Osteoblast (primary cell): ENCODE measurements at regions not wholly inside any gene's neighbourhood (a gene's known extent, or its start where the extent isn't known, plus 50 kb on each side); places are given as distances from the start of the nearest gene placed in this dataset.

ENCODE experiments used
- DNase-seq: peaks from one replicate; pipeline ENCODE4 v3.0.0; 2011; ENCODE audit warnings: low spot score, mixed read lengths; ENCODE audit not compliant: insufficient read length; ENCODE audit errors: missing footprints
- H2AFZ ChIP-seq: 2 replicates; pipeline ENCODE4 v1.6.0; 2011; ENCODE audit warnings: mild to moderate bottlenecking, low read length
- H3K27ac ChIP-seq: 2 replicates; pipeline ENCODE4 v1.5.1; 2011; ENCODE audit warnings: mild to moderate bottlenecking, low read depth, low read length, moderate library complexity
- H3K27me3 ChIP-seq: 2 replicates; pipeline ENCODE4 v1.6.0; 2012; ENCODE audit warnings: mild to moderate bottlenecking, control low read depth, inconsistent platforms, low read length, moderate library complexity; ENCODE audit not compliant: insufficient read depth
- H3K36me3 ChIP-seq: 2 replicates; pipeline ENCODE4 v1.5.1; 2011; ENCODE audit warnings: mild to moderate bottlenecking, low read length, control low read depth, moderate library complexity; ENCODE audit not compliant: insufficient read depth
- H3K4me1 ChIP-seq: 2 replicates; pipeline ENCODE4 v1.5.1; 2011; ENCODE audit warnings: mild to moderate bottlenecking, low read length, control low read depth, moderate library complexity; ENCODE audit not compliant: insufficient read depth
- H3K4me2 ChIP-seq: 2 replicates; pipeline ENCODE4 v1.6.0; 2011; ENCODE audit warnings: mild to moderate bottlenecking, low read length; ENCODE audit not compliant: insufficient read depth
- H3K4me3 ChIP-seq: fragments of 200-600 bp; sonication (generic); 3 replicates; pipeline ENCODE4 v1.5.1; 2012; ENCODE audit warnings: mild to moderate bottlenecking, low read length, inconsistent platforms; ENCODE audit not compliant: insufficient read depth
- H3K79me2 ChIP-seq: 2 replicates; pipeline ENCODE4 v1.6.0; 2012; ENCODE audit warnings: mild to moderate bottlenecking, low read length, control low read depth, inconsistent platforms; ENCODE audit not compliant: insufficient read depth
- H3K9me3 ChIP-seq: 2 replicates; pipeline ENCODE4 v1.5.1; 2011; ENCODE audit warnings: low read depth, low read length, control low read depth
- H4K20me1 ChIP-seq: 2 replicates; pipeline ENCODE4 v1.6.0; 2012; ENCODE audit warnings: mild to moderate bottlenecking, low read length, control low read depth; ENCODE audit not compliant: insufficient read depth
- CTCF ChIP-seq: IDR thresholded peaks from 2 replicates; pipeline ENCODE4 v1.5.1; 2011; ENCODE audit warnings: mild to moderate bottlenecking, low read depth, low read length, moderate library complexity; ENCODE audit errors: extremely low read depth

DNA sequence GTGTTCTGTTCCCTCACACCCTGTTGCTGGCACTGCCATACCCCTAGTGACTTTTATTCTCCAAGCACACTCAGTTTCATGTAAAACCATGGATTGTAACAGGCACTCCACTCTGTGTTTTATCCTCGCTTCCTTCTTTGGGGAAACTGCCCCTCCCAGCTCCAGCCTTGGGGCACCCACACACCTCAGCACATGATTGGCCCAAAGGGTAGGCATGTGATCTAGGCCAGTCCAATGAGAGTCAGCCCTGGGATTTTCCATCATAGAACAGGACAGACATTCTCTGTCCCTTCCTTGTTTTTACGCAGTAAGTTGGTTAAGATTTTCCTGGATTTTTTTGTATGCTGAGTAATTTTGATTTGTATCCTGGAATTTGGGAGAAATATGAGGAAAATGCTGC is 115.4 kb downstream of the C16orf95 start:
- Histone ChIP-seq H3K4me3 (no peak overlapping the region), H3K27me3 (no peaks in the 10 kb centered on the region), H4K20me1 (no peaks in the 10 kb centered on the region), H3K4me2 (peak overlapping the region; percentile 62), H3K27ac (peak overlapping the region; percentile 97), H2AFZ (no peak overlapping the region), H3K4me1 (peaks cover 49% of the 10 kb centered on the region), H3K79me2 (no peaks in the 10 kb centered on the region), H3K36me3 (no peaks in the 10 kb centered on the region), H3K9me3 (peaks cover 2% of the 10 kb centered on the region)
- peak; percentile 63 for DNase-seq
- TF ChIP-seq CTCF: no peak

GRCh38 chr16:87202346-87202745 is 114.8 kb downstream of the C16orf95 start:
- Histone ChIP-seq H3K9me3 (peaks cover 2% of the 10 kb centered on the region), H4K20me1 (no peaks in the 10 kb centered on the region), H2AFZ (no peak overlapping the region), H3K4me3 (no peak overlapping the region), H3K4me2 (peak overlapping the region; percentile 62), H3K27me3 (no peaks in the 10 kb centered on the region), H3K79me2 (no peaks in the 10 kb centered on the region), H3K4me1 (peaks cover 55% of the 10 kb centered on the region), H3K36me3 (no peaks in the 10 kb centered on the region), H3K27ac (peak overlapping the region; percentile 97)
- TF ChIP-seq CTCF: no peak
- DNase-seq: peak; percentile 79

- peak overlapping the region; percentile 39 for H2AFZ ChIP-seq
- TF ChIP-seq CTCF: peak; percentile 96
- peak overlapping the region; percentile 65 for H3K4me2 ChIP-seq
These were observed 114.0 kb downstream of the C16orf95 start for GRCh38 chr16:87203060-87203656.

GRCh38 chr16:87206646-87207451 is 110.3 kb downstream of the C16orf95 start:
- peak; percentile 46 for DNase-seq
- Histone ChIP-seq H3K36me3 (no peaks in the 10 kb centered on the region), H3K4me3 (peak overlapping the region; percentile 51), H3K4me2 (peak overlapping the region; percentile 73), H4K20me1 (no peaks in the 10 kb centered on the region), H3K79me2 (no peaks in the 10 kb centered on the region), H3K27me3 (no peaks in the 10 kb centered on the region), H3K4me1 (peaks cover 65% of the 10 kb centered on the region), H3K27ac (peak overlapping the region; percentile 98), H3K9me3 (no peaks in the 10 kb centered on the region), H2AFZ (peak overlapping the region; percentile 81)
- TF ChIP-seq CTCF: no peak

More at GRCh38 chr16:87203060-87203656, 114.0 kb downstream of the C16orf95 start:
- DNase-seq: peak; percentile 91
- H3K36me3 ChIP-seq: no peaks in the 10 kb centered on the region
- peak overlapping the region; percentile 87 for H3K27ac ChIP-seq
- H3K4me1 ChIP-seq: peaks cover 63% of the 10 kb centered on the region
- H3K9me3 ChIP-seq: peaks cover 2% of the 10 kb centered on the region
- H3K4me3 ChIP-seq: no peak overlapping the region
- H4K20me1 ChIP-seq: no peaks in the 10 kb centered on the region
- H3K79me2 ChIP-seq: no peaks in the 10 kb centered on the region
- no peaks in the 10 kb centered on the region for H3K27me3 ChIP-seq
